ENCODE measurements at regions not wholly inside any gene's neighbourhood (a gene's known extent, or its start where the extent isn't known, plus 50 kb on each side); places are given as distances from the start of the nearest gene placed in this dataset.
A peak's percentile ranks its signal among the peaks of the same experiment; 100 is the strongest.
"Not testable (repeated sequence)": the region's sequence is repeated elsewhere in the genome, so short reads cannot be mapped to it uniquely, and the experiment has no call there.

DNA sequence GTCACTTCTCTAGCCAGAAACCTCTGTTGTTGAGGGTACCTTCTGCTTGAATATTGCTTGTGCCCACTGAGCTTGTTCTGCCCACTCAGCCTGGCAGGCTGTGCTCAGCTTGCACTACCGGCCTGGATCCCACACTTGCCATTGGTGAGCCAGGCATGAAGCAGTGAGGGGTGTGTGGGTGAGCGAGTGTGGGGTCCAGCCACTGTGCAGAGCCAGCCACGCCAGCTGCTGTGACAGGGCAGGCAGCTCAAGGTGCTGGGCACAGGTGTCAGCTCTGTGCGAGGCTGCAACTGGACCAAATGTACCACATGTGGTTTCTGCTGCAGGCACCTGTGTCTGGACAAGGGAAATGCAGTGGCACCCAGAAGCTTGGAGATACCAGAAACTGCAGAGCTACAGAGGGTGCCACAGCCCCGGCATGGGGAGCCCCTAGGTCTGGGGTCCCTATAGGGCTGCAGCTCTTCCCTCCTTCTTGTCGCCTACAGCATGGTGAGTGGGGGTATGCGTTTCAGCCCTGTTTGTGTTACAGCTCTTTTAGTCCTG, 305.1 kb upstream of the RIOK2 start:
- DNase-seq (ENCODE audit: low spot score): no peak

DNA sequence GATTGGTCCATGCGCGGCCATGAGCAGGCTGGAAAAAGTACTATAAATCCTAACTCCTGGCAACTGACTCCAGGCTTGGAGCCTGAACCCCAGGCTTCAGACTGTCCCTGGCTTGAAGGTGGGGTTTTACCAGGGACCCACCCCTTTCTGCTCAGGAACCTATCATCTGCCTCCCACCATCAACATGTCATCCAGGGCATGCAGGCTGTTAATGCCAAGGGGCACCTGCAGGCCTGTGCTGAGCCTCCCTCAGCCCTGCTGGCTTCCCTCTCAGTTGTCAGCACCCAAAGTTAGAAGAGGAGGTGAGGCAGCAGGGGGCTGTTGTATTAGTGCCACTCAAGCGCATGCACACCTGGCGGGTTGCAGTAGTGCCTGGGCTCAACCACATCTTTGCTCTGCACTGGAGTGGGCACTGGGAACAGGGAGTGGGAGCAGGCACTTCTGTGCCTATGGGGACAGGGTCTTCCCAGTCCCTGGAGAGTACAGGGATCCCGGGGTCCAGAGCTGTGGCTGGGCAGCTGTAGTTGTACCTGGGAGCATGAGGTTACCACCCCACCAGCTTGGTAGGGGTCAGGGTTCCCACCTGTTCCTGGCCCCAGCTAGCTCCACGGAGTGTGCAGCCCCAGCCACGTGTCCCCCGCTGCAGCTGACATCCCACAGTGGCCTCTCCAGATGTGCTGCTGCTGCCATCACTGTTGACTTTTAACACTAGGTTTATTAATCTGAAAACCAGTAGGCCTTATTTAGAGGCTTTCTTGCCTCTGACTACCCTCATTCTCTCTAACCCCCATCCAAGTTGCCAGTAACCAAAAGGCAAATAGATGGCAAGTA, 306.2 kb upstream of the RIOK2 start:
- no peak for DNase-seq (ENCODE audit: low spot score)

GRCh38 chr5:97494465-97494864, 311.4 kb upstream of the RIOK2 start:
- DNase-seq (ENCODE audit: low spot score): no peak

DNA sequence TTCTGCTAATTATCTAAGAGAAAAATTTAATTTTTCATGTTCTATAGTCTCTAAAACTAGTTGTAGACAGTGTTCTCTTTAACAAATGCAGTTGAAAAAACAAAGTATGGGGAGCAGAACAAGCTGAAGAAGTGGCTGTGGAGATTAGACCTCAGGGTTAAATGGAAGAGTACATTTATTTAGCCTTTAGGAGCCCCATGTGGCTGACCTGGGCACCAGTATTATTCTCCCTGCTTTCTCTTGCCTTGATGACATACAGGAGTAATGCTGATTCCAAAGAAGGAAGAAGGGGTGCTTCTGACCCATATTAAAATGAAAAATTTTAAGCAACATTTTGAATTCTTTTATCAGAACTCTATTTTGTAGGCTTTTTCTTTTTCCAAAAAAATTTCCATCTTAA, 312.3 kb upstream of the RIOK2 start:
- DNase-seq (ENCODE audit: low spot score): no peak

DNA sequence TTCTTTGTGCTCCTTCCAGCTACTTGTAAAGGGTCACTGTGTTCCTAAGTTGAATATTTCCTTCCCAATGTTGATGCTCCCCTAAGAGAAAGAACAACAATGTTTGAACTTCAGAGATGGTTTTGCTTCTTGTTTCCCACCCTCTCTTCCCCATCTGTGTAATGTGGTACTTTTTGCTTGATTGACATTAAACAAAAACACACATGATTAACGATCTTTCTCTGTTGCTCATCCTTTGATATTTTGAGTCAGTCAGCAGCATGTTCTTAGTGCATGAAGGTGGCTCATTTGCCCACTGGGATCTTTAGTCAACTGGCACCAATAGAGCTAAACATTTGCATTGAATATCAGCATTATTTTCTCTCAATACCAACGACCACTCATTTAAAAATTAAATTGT, 313.0 kb upstream of the RIOK2 start:
- no peak for DNase-seq (ENCODE audit: low spot score)

DNA sequence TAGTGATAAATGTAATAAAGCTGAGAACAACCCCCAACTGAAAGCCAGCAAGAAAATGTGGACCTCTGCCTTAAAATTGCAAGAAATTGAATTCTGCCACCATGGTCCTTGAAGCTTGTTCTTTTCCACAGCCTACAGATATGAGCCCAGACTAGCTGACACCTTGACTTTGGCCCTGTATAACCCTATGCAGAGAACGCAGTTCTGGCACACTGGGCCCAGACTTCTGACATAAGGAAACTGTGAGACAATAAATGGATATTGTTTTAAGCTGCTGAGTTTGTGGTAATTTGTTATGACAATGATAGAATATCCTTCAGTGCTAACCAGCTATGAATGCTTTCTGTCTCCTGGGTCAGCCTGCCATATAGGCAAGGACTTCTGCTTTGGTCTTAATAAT, 315.6 kb upstream of the RIOK2 start:
- DNase-seq (ENCODE audit: low spot score): no peak

- DNase-seq (ENCODE audit: low spot score): peak; percentile 13
Observed at GRCh38 chr5:97499605-97500004, 316.6 kb upstream of the RIOK2 start.

DNA sequence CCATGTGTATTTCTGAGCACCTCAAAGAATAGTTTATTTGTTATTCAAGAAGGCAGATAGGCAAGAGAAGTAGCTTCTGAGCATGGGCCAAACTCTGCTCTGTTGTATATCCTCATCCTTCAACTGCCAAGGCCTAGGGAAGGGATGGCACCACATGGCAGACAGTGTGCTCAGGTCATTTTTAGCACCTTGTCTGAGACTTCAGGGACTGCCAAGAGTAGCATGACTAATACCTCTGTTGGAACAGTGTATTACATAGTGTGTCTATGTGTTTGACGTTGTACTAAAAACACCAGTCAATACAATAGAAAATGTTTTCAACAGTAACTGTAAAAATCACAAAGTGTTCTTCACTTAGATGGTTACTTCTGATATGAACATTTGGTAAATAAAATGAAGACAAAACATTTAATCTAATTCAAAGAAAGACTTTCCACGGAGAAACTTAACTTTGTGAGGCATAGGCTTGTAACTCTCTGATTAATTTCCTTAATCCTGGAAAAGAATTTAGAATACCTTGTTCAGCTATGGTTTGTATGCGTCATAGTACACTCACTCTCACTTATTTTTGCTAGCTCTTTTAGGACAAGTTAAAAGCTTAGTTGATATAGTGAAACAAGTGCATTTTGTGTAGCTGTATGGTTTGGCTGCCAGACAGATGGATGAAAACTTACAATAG, 318.4 kb upstream of the RIOK2 start:
- no peak for DNase-seq (ENCODE audit: low spot score)

DNA sequence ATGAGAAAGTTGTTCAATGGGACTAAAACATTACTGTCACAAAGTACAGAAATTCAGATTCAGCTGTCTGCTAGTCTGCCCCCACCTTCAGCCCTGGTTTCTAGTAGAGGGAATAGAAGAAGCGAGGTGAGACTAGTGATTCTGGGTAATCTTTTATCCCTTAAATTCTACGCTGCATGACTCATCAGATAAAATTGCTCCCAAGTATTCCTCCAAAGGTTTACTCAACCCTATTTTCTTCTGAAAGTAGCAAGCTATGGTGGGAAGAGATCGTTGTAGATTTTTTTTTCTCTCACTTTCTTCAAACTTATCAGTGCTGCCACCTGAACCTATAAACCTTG, 318.9 kb upstream of the RIOK2 start:
- no peak for DNase-seq (ENCODE audit: low spot score)

- no peak for DNase-seq (ENCODE audit: low spot score)
Observed at GRCh38 chr5:97508864-97509263, 325.8 kb upstream of the RIOK2 start.

GRCh38 chr5:97519565-97519964, 336.5 kb upstream of the RIOK2 start:
- DNase-seq (ENCODE audit: low spot score): not testable (repeated sequence)

DNA sequence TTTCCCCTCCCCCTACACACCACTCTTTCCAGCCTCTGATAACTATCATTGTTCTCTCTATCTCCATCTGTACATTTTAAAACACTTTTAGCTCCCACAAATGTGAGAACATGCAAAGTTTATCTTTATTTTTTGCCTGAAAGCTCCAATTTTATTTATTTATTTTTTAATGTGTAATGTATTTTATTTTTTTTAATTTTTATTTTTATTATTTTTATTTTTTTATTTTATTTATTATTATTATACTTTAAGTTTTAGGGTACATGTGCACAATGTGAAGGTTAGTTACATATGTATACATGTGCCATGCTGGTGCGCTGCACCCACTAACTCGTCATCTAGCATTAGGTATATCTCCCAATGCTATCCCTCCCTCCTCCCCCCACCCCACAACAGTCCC, 340.3 kb upstream of the RIOK2 start:
- DNase-seq (ENCODE audit: low spot score): not testable (repeated sequence)

- DNase-seq (ENCODE audit: low spot score): no peak
Observed at GRCh38 chr5:97525780-97526179, 342.7 kb upstream of the RIOK2 start.

DNA sequence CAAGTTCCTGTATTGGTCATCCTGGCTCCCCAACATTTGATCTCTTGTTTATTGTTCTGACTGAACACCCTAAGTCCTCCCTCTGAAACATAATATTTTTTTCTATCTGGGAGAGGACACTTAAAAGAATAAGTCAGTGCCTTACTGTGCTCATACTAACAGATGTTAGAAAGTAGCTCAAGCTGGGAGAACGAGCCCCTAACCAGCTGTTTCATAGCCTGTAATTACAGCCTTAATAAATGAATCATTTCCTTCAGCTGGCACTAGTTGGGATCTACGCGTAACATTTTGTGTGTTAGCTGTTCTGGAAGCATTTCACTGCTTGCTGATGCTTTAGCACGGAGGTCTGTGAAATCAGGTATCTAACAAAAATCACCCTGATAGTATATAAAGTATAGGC, 345.9 kb upstream of the RIOK2 start:
- no peak for DNase-seq (ENCODE audit: low spot score)

GRCh38 chr5:97529354-97529985, 346.4 kb upstream of the RIOK2 start:
- DNase-seq (ENCODE audit: low spot score): no peak

- no peak for DNase-seq (ENCODE audit: low spot score)
Observed at GRCh38 chr5:97531549-97531948, 348.5 kb upstream of the RIOK2 start.

DNA sequence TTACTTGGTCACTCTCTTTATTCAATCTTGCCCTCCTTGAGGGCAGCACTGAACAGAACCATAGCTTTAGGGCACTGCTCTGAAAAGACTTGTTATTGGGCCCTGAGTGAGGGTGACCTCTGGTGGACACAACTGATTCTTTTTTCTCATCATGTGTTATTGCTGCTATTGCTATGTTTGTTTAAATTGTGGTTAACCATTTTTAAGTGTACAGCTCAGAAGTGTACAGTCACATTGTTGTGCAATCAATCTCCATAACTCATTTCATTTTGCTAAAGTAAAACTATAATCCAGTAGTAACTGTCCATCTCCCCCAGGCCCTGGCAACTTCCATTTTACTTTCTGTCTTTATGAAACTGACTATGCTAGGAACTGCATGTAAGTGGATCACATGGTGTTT, 351.1 kb upstream of the RIOK2 start:
- DNase-seq (ENCODE audit: low spot score): peak; percentile 72

GRCh38 chr5:97536683-97537082, 353.6 kb upstream of the RIOK2 start:
- no peak for DNase-seq (ENCODE audit: low spot score)

DNA sequence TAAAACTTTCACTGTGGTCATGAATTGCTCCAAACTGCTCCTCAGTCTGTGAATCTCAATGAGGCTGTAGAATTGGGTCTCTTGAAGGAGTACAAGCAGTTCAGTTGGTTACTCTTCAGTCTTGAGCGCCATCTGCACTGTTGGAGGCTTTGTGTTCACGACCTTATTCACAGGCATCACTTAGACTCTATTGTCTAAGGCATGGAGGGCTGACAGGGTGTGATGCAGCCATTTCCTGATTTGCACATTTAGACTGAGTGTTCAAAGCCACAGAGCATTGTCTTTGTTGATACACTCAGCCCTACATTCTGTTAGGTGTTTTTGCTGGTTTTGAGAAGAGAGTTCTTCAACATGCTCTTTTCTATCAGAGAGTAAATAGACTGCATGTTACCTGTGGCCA, 355.9 kb upstream of the RIOK2 start:
- no peak for DNase-seq (ENCODE audit: low spot score)

- DNase-seq (ENCODE audit: low spot score): no peak
Observed at GRCh38 chr5:97541864-97542263, 358.8 kb upstream of the RIOK2 start.

DNA sequence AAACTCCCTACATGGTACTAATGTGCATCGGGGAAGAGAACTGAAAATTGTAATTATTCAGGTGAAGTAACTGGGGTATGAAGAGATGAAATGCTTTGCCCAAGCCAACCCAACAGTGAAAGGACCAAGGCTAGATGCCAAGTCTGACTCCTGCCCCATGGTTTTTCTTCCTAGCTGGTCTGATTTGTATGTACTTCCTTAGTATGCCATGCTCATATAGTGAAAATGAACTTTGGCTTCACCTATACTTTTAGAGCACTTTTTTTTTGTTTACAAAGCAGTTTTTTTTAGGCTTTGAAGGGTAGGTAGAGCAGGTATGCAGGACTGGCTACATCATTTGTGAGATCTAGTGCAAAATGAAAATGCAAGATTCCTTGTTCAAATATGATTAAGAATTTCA, 359.4 kb upstream of the RIOK2 start:
- no peak for DNase-seq (ENCODE audit: low spot score)

DNA sequence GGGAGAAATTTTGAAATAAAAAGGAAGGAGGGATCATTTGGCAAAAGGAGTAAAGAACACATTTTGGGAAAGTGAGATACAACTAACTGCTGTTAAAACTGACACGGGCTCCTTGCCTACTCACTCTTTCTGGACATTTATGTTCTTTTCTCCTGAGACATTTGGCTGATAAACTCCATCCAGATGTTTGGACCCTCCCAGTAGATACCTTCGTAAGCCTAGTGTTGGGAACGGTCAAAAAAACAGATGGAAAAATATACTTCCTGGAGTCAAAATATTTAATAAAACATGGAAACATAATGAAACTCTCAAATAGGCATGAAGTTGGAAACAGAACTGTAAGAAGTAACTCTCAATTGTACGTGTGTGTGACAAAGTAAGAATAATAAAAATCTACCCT, 360.1 kb upstream of the RIOK2 start:
- DNase-seq (ENCODE audit: low spot score): no peak

DNA sequence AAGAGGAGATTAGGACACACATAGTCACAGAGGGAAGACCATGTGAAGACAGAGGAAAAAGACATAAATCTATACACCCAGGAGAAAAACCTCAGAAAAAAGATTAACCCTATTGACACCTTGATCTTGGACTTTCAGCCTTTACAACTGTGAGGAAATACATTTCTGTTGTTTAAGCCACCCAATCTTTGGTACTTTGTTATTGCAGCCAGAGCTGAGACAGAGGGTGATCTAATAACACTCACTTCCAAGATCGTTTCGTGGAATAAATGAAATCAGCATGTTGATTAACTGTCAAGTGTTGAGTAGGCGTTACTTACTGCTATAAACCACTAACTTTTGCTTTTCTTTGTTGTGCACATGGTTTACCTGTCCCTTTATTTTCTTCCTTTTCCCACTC, 361.2 kb upstream of the RIOK2 start:
- DNase-seq (ENCODE audit: low spot score): no peak
